RWPE1 (cell line): ENCODE measurements at regions not wholly inside any gene's neighbourhood (a gene's known extent, or its start where the extent isn't known, plus 50 kb on each side); places are given as distances from the start of the nearest gene placed in this dataset.

Source experiments
- CTCF ChIA-PET: fragments of 350-600 bp; sonication (Branson Sonifier 250); formaldehyde crosslinking; extraction: SDS; loops from one replicate; lab custom pipeline; 2021; lab: Yijun Ruan, JAX
- POLR2A ChIA-PET: fragments of 400-600 bp; formaldehyde crosslinking; extraction: SDS; loops from one replicate; lab custom pipeline; 2020; ENCODE audit warnings: antibody characterized with exemption; ENCODE audit not compliant: low non-redundant PET; lab: Yijun Ruan, JAX
- DNase-seq: peaks from one replicate; pipeline ENCODE4 v3.0.0; 2012; ENCODE audit warnings: low spot score
- H3K27ac ChIP-seq: fragments of 450-650 bp; 2 replicates; pipeline ENCODE4 v1.5.1; 2017
- TF ChIP-seq, protein P1 (sequence below): fragments of 450-650 bp; conservative IDR thresholded peaks from 2 replicates; pipeline ENCODE4 v1.5.1; 2017; ENCODE audit warnings: low read depth, mild to moderate bottlenecking

DNA sequence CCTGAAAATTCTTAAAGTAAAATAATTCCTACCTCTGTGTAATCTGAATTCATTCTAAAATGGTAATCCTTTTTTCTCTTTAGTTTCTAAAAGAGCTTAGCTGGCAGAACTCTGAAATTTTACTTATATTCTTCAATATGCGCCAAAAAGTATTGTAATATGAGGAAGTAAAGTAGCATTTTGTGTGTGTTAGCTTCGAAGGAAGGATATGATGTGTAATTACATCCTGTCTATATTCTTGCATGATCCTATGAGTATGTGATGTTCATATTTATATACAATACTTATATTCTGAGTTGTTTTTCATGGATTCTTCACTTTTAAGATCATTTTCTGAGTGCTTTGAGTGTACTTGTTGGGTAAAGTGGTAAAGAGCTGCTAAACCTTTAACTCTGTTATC is 402.9 kb upstream of the PKDCC start:
- no peak overlapping the region for H3K27ac ChIP-seq
- ChIA-PET CTCF (no interaction called here), POLR2A (no interaction called here)
- TF ChIP-seq, protein P1, sequence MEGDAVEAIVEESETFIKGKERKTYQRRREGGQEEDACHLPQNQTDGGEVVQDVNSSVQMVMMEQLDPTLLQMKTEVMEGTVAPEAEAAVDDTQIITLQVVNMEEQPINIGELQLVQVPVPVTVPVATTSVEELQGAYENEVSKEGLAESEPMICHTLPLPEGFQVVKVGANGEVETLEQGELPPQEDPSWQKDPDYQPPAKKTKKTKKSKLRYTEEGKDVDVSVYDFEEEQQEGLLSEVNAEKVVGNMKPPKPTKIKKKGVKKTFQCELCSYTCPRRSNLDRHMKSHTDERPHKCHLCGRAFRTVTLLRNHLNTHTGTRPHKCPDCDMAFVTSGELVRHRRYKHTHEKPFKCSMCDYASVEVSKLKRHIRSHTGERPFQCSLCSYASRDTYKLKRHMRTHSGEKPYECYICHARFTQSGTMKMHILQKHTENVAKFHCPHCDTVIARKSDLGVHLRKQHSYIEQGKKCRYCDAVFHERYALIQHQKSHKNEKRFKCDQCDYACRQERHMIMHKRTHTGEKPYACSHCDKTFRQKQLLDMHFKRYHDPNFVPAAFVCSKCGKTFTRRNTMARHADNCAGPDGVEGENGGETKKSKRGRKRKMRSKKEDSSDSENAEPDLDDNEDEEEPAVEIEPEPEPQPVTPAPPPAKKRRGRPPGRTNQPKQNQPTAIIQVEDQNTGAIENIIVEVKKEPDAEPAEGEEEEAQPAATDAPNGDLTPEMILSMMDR: no peak
- no peak for DNase-seq

DNA sequence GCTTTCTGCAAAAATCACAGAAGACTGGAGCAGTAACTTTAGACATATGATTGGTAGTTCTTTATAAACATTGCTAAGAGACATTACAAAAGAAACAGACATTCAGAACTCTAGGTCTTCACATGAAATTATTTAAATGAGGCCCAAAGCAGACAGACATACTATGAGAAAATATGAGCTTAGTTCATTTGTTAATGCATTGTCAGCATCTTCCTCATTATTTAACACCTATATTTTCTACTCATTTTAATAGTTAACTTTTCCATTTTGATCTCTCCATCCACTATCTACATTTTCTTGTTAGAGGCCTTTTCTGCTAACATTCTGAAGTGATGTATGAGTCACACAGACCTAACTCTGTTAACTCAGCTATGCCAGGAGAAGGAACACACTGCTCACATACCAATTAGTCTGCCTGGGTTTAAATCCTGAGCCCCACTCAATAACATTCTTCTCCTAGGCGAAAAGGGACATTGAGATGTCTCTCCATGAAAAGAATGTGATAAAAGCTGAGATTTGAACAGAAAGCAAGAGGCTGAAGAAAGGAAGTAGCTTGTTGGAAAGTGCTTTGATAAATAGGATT is 400.3 kb upstream of the PKDCC start:
- ChIA-PET POLR2A (no interaction called here), CTCF (interaction anchor here (0.5 kb wide), 1 partner anchor 115 kb away, joined by 3 read pairs; no protein-coding TSS in a partner anchor)
- TF ChIP-seq, protein P1: no peak

DNA sequence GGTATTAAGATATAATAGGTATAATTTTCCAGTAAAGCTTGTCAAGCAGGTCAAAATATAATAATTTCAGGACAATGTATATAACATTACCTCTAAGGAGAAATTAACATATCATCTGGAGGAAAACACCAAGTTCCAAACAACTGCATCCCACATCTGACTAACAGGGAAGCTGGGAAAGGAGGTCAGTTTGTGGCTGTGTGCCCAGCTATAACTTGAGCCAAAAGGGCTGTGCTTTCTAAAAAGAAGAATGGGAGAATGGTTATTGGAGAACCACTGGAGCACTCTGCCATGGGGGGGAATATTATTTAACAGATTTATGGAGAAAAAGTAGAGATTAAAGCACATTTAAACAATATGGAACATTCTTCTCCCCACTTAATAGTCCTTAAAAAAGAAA is 390.6 kb upstream of the PKDCC start:
- no peak for DNase-seq
- ChIA-PET CTCF (interaction anchor here (0.5 kb wide), 1 partner anchor 188 kb away, joined by 3 read pairs; no protein-coding TSS in a partner anchor), POLR2A (no interaction called here)
- TF ChIP-seq, protein P1: no peak
- no peak overlapping the region for H3K27ac ChIP-seq

More for the DNA sequence above, 400.3 kb upstream of the PKDCC start:
- H3K27ac ChIP-seq: no peak overlapping the region
- DNase-seq: no peak

DNA sequence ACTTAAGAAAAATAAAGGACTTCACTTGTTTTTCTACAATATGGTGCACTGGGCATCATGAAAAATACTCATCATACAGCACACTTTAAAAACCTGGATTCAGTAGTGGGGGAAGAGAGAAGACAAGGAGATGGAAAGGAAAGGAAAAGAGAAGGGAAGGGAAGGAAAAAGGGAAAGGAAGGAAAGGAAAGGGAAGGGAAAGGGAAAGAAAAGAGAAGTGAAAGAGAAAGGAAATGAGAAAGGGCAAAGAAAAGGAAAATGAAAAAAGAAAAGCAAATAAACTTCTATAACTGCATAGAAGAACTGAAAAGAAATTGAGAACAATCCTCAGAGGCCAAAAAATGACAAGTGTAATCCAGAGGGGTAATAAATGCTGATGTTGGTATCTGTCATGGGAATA is 388.1 kb upstream of the PKDCC start:
- no peak for DNase-seq
- TF ChIP-seq, protein P1: no peak
- ChIA-PET CTCF (no interaction called here), POLR2A (no interaction called here)
- H3K27ac ChIP-seq: no peak overlapping the region

DNA sequence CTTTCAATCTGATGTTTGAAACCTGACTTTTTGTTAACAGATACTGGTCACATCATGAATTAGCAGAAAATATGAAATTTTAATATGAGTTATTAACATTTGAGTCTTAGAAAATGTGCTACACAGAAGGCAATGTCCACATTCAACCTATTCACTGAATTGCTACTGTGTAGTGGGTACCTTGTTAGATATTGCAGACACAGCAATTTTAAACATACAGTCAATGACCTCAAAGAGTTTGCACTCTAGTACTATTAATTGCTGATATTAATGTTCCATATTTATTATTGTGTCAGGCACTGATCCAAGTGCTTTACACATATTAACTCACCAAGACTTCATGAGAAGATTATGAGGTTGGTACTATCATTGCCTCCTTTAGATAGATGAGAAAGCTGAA is 385.4 kb upstream of the PKDCC start:
- ChIA-PET CTCF (interaction anchor here (0.7 kb wide), 1 partner anchor 29 kb away, joined by 3 read pairs; no protein-coding TSS in a partner anchor), POLR2A (no interaction called here)
- H3K27ac ChIP-seq: no peak overlapping the region
- TF ChIP-seq, protein P1: no peak
- no peak for DNase-seq

DNA sequence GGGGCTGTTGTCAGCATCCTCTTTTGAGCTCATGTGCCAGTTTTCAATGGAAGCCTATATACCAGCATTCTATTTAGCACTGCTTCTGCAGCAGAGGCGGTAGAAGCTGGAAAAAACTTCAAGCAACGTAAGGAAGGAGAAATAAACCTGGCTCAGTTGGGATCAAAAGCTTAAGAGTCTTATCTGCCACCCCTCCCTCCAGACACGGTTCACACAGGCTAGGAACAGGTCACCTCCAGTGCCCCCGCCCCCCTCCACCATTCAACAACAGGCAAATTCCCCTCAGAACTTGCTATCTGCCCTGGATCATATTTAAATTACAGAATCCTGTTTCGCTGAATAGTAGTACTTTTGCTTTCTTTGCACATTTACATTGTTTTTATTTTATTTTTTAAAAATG is 384.8 kb upstream of the PKDCC start:
- H3K27ac ChIP-seq: no peak overlapping the region
- TF ChIP-seq, protein P1: no peak
- DNase-seq: no peak
- ChIA-PET POLR2A (no interaction called here), CTCF (interaction anchor here (0.7 kb wide), 1 partner anchor 30 kb away, joined by 3 read pairs; no protein-coding TSS in a partner anchor)
